A549 (cell line): ENCODE measurements at regions not wholly inside any gene's neighbourhood (a gene's known extent, or its start where the extent isn't known, plus 50 kb on each side); places are given as distances from the start of the nearest gene placed in this dataset.

ENCODE experiments used
- ATAC-seq, 2 experiments: fragments of 200-7000 bp in 1 of 2; fragments of >200 bp in 1 of 2; cut with Nextera tagmentation in 1 of 2; cut with Tn5 transposase in 1 of 2; 3 replicates each; pipeline versions ENCODE4 v1.8.0 to v1.9.1; 2018 to 2020; ENCODE audit warnings: mild to moderate bottlenecking in 1 of 2, moderate library complexity in 1 of 2
- CTCF ChIA-PET: fragments of 300-600 bp; sonication (Branson Sonifier 250); formaldehyde crosslinking; extraction: SDS; loops from one replicate; lab custom pipeline; 2021; ENCODE audit warnings: antibody characterized with exemption, inconsistent platforms; lab: Yijun Ruan, JAX
- POLR2A ChIA-PET: fragments of 350-600 bp; formaldehyde crosslinking; extraction: SDS; loops from one replicate; lab custom pipeline; 2021; ENCODE audit warnings: antibody characterized with exemption, inconsistent platforms; lab: Yijun Ruan, JAX
- DNase-seq, 2 experiments: peaks; one replicate each; pipeline versions ENCODE4 v3.0.0 to v3.0.0-alpha.2; 2011 to 2016; ENCODE audit warnings: low read depth in 1 of 2, low spot score in 1 of 2
- FAIRE-seq: peaks from 2 replicates; lab custom pipeline; 2011; peaks lifted over from hg19 to GRCh38; lab: Jason Lieb, UNC
- H3K27ac ChIP-seq, 2 experiments: fragments of >200 bp; sonication (Bioruptor Twin); formaldehyde crosslinking; 3 replicates each; pipeline ENCODE4 v1.5.1; 2016 to 2017
- H3K4me1 ChIP-seq: fragments of >200 bp; sonication (Bioruptor Twin); formaldehyde crosslinking; 3 replicates; pipeline ENCODE4 v1.6.1; 2016
- H3K4me2 ChIP-seq: fragments of >200 bp; sonication (Bioruptor Twin); formaldehyde crosslinking; 3 replicates; pipeline ENCODE4 v1.6.1; 2016
- H3K4me3 ChIP-seq: fragments of >200 bp; sonication (Bioruptor Twin); formaldehyde crosslinking; 3 replicates; pipeline ENCODE4 v1.5.1; 2016
- H3K9me3 ChIP-seq: fragments of >200 bp; sonication (Bioruptor Twin); formaldehyde crosslinking; 3 replicates; pipeline ENCODE4 v1.6.1; 2016
- ATOH8 ChIP-seq: fragments of 250-450 bp; sonication (Bioruptor Pico); IDR thresholded peaks from 2 replicates; pipeline ENCODE4 v1.5.0; 2020; ENCODE audit warnings: low read depth, mild to moderate bottlenecking, moderate library complexity
- BHLHE40 ChIP-seq: IDR thresholded peaks from 2 replicates; pipeline ENCODE4 v1.6.1; 2012; ENCODE audit warnings: low read depth, low read length, inconsistent platforms
- CBX2 ChIP-seq: fragments of 200-600 bp; sonication (generic); IDR thresholded peaks from 2 replicates; pipeline ENCODE4 v1.6.1; 2016; ENCODE audit warnings: low read depth, mild to moderate bottlenecking, borderline replicate concordance
- CHD2 ChIP-seq: fragments of 150-350 bp; IDR thresholded peaks from 2 replicates; pipeline ENCODE4 v1.6.1; 2014; ENCODE audit warnings: low read length; ENCODE audit not compliant: partially characterized antibody
- EHF ChIP-seq: fragments of 250-450 bp; sonication (Bioruptor Pico); IDR thresholded peaks from 2 replicates; pipeline ENCODE4 v1.5.0; 2020; ENCODE audit warnings: mild to moderate bottlenecking
- ELK1 ChIP-seq: fragments of 150-350 bp; IDR thresholded peaks from 2 replicates; pipeline ENCODE4 v1.6.1; 2014; ENCODE audit warnings: low read depth, mild to moderate bottlenecking, low read length
- EP300 ChIP-seq, 2 experiments: fragments of >200 bp; sonication (Bioruptor Twin); formaldehyde crosslinking; IDR thresholded peaks; 2 replicates in 1 of 2; 3 replicates in 1 of 2; pipeline ENCODE4 v1.6.1; 2016 to 2017
- ESRRA ChIP-seq: fragments of 150-350 bp; IDR thresholded peaks from 2 replicates; pipeline ENCODE4 v1.6.1; 2014; ENCODE audit warnings: mild to moderate bottlenecking, low read length, borderline replicate concordance
- FOSB ChIP-seq: fragments of 250-450 bp; sonication (Bioruptor Pico); IDR thresholded peaks from 2 replicates; pipeline ENCODE4 v1.5.0; 2020; ENCODE audit warnings: mild to moderate bottlenecking, moderate library complexity
- GATA3 ChIP-seq: IDR thresholded peaks from 2 replicates; pipeline ENCODE4 v1.6.1; 2012; ENCODE audit warnings: borderline replicate concordance
- HDAC2 ChIP-seq: fragments of 200-600 bp; sonication (generic); IDR thresholded peaks from 2 replicates; pipeline ENCODE4 v1.6.1; 2016
- HEYL ChIP-seq: fragments of 250-450 bp; sonication (Bioruptor Pico); IDR thresholded peaks from 2 replicates; pipeline ENCODE4 v1.8.0; 2021; ENCODE audit warnings: mild to moderate bottlenecking, moderate library complexity
- KDM5A ChIP-seq: fragments of 200-600 bp; sonication (generic); IDR thresholded peaks from 2 replicates; pipeline ENCODE4 v1.6.1; 2016; ENCODE audit warnings: antibody characterized with exemption, mild to moderate bottlenecking
- MAFK ChIP-seq: fragments of 450-650 bp; IDR thresholded peaks from 2 replicates; pipeline ENCODE4 v1.6.1; 2014; ENCODE audit not compliant: partially characterized antibody
- NPAS2 ChIP-seq: fragments of 250-450 bp; sonication (Bioruptor Pico); IDR thresholded peaks from 2 replicates; pipeline ENCODE4 v1.8.0; 2022; ENCODE audit warnings: mild to moderate bottlenecking, moderate library complexity, borderline replicate concordance
- PHF8 ChIP-seq: fragments of 200-600 bp; sonication (generic); IDR thresholded peaks from 2 replicates; pipeline ENCODE4 v1.6.1; 2016; ENCODE audit warnings: low read depth, mild to moderate bottlenecking, antibody characterized with exemption, moderate library complexity, borderline replicate concordance
- POLR2A ChIP-seq: IDR thresholded peaks from 2 replicates; pipeline ENCODE4 v1.6.1; 2012; ENCODE audit warnings: mild to moderate bottlenecking, low read length
- POLR2AphosphoS2 ChIP-seq: conservative IDR thresholded peaks from 2 replicates; pipeline ENCODE4 v1.6.1; 2012; ENCODE audit warnings: low read length, improper control_type of control experiment, inconsistent platforms
- TP53 ChIP-seq: fragments of 250-450 bp; sonication (Bioruptor Pico); IDR thresholded peaks from 2 replicates; pipeline ENCODE4 v1.5.0; 2021; ENCODE audit warnings: mild to moderate bottlenecking, moderate library complexity
- USF2 ChIP-seq: fragments of 450-650 bp; IDR thresholded peaks from 2 replicates; pipeline ENCODE4 v1.6.1; 2014; ENCODE audit warnings: antibody characterized with exemption
- ZNF302 ChIP-seq: fragments of 250-450 bp; sonication (Bioruptor Pico); IDR thresholded peaks from 2 replicates; pipeline ENCODE4 v1.9.0; 2021; ENCODE audit warnings: inconsistent platforms, mild to moderate bottlenecking, moderate library complexity
- whole genome bisulfite sequencing: methylation state at CpG from one replicate; pipeline ENCODE4 v1.1.6; 2017; ENCODE audit errors: missing lambda C conversion rate; 5-methylcytosine and 5-hydroxymethylcytosine counted together
- TF ChIP-seq, protein P1 (sequence below): fragments of >200 bp; sonication (Bioruptor Twin); formaldehyde crosslinking; IDR thresholded peaks from 3 replicates; pipeline ENCODE4 v1.6.1; 2016
- TF ChIP-seq, protein P2 (sequence below): IDR thresholded peaks from 2 replicates; pipeline ENCODE4 v1.6.1; 2012
- TF ChIP-seq, protein P3 (sequence below): fragments of 200-600 bp; sonication (generic); IDR thresholded peaks from 2 replicates; pipeline ENCODE4 v1.6.1; 2016; ENCODE audit warnings: antibody characterized with exemption, mild to moderate bottlenecking, moderate library complexity

- Histone ChIP-seq H3K9me3 (no peaks in the 10 kb centered on the region), H3K4me1 (no peaks in the 10 kb centered on the region), H3K4me2 (no peak overlapping the region), H3K27ac (no peak overlapping the region), H3K4me3 (no peak overlapping the region)
- POLR2A ChIA-PET: no interaction called here
- CTCF ChIA-PET: no interaction called here
- DNase-seq (no peak), ATAC-seq (no peak), FAIRE-seq (no peak)
- 88% methylated on average over 1 of the region's 1 CpG for WGBS
- TF ChIP-seq ELK1 (no peak), ZNF302 (CRISPR knock-in tag) (no peak), ESRRA (no peak), BHLHE40 (no peak), NPAS2 (CRISPR knock-in tag) (no peak), POLR2A (no peak), CHD2 (no peak), KDM5A (no peak), ATOH8 (no peak)
- TF ChIP-seq, protein P1, sequence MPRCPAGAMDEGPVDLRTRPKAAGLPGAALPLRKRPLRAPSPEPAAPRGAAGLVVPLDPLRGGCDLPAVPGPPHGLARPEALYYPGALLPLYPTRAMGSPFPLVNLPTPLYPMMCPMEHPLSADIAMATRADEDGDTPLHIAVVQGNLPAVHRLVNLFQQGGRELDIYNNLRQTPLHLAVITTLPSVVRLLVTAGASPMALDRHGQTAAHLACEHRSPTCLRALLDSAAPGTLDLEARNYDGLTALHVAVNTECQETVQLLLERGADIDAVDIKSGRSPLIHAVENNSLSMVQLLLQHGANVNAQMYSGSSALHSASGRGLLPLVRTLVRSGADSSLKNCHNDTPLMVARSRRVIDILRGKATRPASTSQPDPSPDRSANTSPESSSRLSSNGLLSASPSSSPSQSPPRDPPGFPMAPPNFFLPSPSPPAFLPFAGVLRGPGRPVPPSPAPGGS: no peak
- TF ChIP-seq, protein P2, sequence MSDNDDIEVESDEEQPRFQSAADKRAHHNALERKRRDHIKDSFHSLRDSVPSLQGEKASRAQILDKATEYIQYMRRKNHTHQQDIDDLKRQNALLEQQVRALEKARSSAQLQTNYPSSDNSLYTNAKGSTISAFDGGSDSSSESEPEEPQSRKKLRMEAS: no peak
Measured at GRCh38 chr4:158065603-158066002, 107.2 kb downstream of the GASK1B start.

GRCh38 chr4:158065176-158065575 lies 107.6 kb downstream of the GASK1B start:
- FAIRE-seq (no peak), DNase-seq (no peak), ATAC-seq (peak in 1 of 2 experiments; percentile 54; a peak in 1 of 6 replicates)
- ChIA-PET CTCF (interaction anchor here (1.5 kb wide), 1 partner anchor 50 kb away, joined by 3 read pairs; no protein-coding TSS in a partner anchor), POLR2A (no interaction called here)
- TF ChIP-seq TP53 (CRISPR knock-in tag): no peak
- TF ChIP-seq EP300 (IDR thresholded peaks at IDR 0.05): no peak
- no peak for TF ChIP-seq MAFK
- no peak for TF ChIP-seq BHLHE40
- no peak for TF ChIP-seq POLR2AphosphoS2
- TF ChIP-seq, protein P3, sequence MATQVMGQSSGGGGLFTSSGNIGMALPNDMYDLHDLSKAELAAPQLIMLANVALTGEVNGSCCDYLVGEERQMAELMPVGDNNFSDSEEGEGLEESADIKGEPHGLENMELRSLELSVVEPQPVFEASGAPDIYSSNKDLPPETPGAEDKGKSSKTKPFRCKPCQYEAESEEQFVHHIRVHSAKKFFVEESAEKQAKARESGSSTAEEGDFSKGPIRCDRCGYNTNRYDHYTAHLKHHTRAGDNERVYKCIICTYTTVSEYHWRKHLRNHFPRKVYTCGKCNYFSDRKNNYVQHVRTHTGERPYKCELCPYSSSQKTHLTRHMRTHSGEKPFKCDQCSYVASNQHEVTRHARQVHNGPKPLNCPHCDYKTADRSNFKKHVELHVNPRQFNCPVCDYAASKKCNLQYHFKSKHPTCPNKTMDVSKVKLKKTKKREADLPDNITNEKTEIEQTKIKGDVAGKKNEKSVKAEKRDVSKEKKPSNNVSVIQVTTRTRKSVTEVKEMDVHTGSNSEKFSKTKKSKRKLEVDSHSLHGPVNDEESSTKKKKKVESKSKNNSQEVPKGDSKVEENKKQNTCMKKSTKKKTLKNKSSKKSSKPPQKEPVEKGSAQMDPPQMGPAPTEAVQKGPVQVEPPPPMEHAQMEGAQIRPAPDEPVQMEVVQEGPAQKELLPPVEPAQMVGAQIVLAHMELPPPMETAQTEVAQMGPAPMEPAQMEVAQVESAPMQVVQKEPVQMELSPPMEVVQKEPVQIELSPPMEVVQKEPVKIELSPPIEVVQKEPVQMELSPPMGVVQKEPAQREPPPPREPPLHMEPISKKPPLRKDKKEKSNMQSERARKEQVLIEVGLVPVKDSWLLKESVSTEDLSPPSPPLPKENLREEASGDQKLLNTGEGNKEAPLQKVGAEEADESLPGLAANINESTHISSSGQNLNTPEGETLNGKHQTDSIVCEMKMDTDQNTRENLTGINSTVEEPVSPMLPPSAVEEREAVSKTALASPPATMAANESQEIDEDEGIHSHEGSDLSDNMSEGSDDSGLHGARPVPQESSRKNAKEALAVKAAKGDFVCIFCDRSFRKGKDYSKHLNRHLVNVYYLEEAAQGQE: no peak
- no peak for TF ChIP-seq HDAC2
- TF ChIP-seq CHD2: no peak
- no peak for TF ChIP-seq EHF (CRISPR knock-in tag)
- TF ChIP-seq USF2: no peak
- no peak for TF ChIP-seq FOSB (CRISPR knock-in tag)
- TF ChIP-seq, protein P2: no peak
- no peak for TF ChIP-seq HEYL (CRISPR knock-in tag)
- TF ChIP-seq CBX2: no peak
- no peak for TF ChIP-seq PHF8
- TF ChIP-seq, protein P1: no peak
- no peak for TF ChIP-seq GATA3
- no peak for TF ChIP-seq ESRRA
- WGBS: 57% methylated on average over 3 of the region's 3 CpGs
- Histone ChIP-seq H3K4me2 (no peak overlapping the region), H3K4me1 (no peaks in the 10 kb centered on the region), H3K27ac (no peak overlapping the region), H3K9me3 (no peaks in the 10 kb centered on the region), H3K4me3 (no peak overlapping the region)
